Astrocyte (in vitro differentiated cells and primary cell): ENCODE measurements at regions not wholly inside any gene's neighbourhood (a gene's known extent, or its start where the extent isn't known, plus 50 kb on each side); places are given as distances from the start of the nearest gene placed in this dataset.

ENCODE experiments used
- CTCF ChIP-seq: IDR thresholded peaks from 2 replicates; pipeline ENCODE4 v1.5.1; 2011; ENCODE audit warnings: low read depth, mild to moderate bottlenecking, inconsistent platforms, low read length, moderate library complexity; ENCODE audit not compliant: insufficient read depth
- EZH2 ChIP-seq: IDR thresholded peaks from 2 replicates; pipeline ENCODE4 v1.6.1; 2012; ENCODE audit warnings: mild to moderate bottlenecking, low read length, inconsistent platforms; ENCODE audit not compliant: insufficient read depth

- TF ChIP-seq CTCF: no peak
- TF ChIP-seq EZH2: no peak
These were observed 274.1 kb downstream of the RRAGC start for GRCh38 chr1:38585460-38585859.
